Vagina (tissue), 2 donors: ENCODE measurements at regions not wholly inside any gene's neighbourhood (a gene's known extent, or its start where the extent isn't known, plus 50 kb on each side); places are given as distances from the start of the nearest gene placed in this dataset.

Experiments used
- DNase-seq, 2 donors: peaks; one replicate each; pipeline ENCODE4 v3.0.0-alpha.2; 2017; ENCODE audit errors: extremely low spot score in 2 of 2
- H3K27ac ChIP-seq: fragments of 200-600 bp; sonication (generic); one replicate; pipeline ENCODE4 v1.5.1; 2019
- H3K27me3 ChIP-seq: fragments of 200-600 bp; sonication (generic); one replicate; pipeline ENCODE4 v1.5.1; 2019
- H3K36me3 ChIP-seq, 2 donors: fragments of 200-600 bp; sonication (generic); one replicate each; pipeline ENCODE4 v1.5.1; 2017 to 2019
- H3K4me1 ChIP-seq: fragments of 200-600 bp; sonication (generic); one replicate; pipeline ENCODE4 v1.5.1; 2019
- H3K4me3 ChIP-seq, 2 donors: fragments of 200-600 bp; sonication (generic); 1 replicate in 1 of 2; 2 replicates in 1 of 2; pipeline ENCODE4 v1.5.1; 2016 to 2019
- H3K9me3 ChIP-seq: fragments of 200-600 bp; sonication (generic); one replicate; pipeline ENCODE4 v1.5.1; 2019
- CTCF ChIP-seq, 3 experiments: fragments of 450-650 bp in 2 of 3; fragments of 200-600 bp in 1 of 3; sonication (generic) in 1 of 3; IDR thresholded peaks; one replicate each; pipeline ENCODE4 v1.5.1; 2017 to 2019; ENCODE audit warnings: antibody characterized with exemption in 3 of 3, mild to moderate bottlenecking in 2 of 3, moderate library complexity in 2 of 3
- POLR2A ChIP-seq, 2 donors: fragments of 450-650 bp; IDR thresholded peaks; one replicate each; pipeline ENCODE4 v1.6.1; 2017; ENCODE audit warnings: antibody characterized with exemption in 2 of 2, mild to moderate bottlenecking in 2 of 2, moderate library complexity in 2 of 2
- POLR2AphosphoS5 ChIP-seq, 2 donors: sonication (generic); formaldehyde crosslinking; IDR thresholded peaks; one replicate each; pipeline ENCODE4 v1.9.0; 2017; ENCODE audit warnings: antibody characterized with exemption in 2 of 2, mild to moderate bottlenecking in 2 of 2, low read depth in 1 of 2; ENCODE audit not compliant: insufficient read depth in 1 of 2
- intact Hi-C: fragments of 100-400 bp; cut with DNase I; formaldehyde crosslinking; loops from one replicate; pipeline ENCODE4 v1.15.1; 2023

GRCh38 chrX:113975441-113975840, 608.4 kb upstream of the HTR2C start:
- no peaks in the 10 kb centered on the region for H3K27me3 ChIP-seq

GRCh38 chrX:113974881-113975280, 609.0 kb upstream of the HTR2C start:
- Histone ChIP-seq H3K4me3 (no peak overlapping the region), H3K36me3 (no peaks in the 10 kb centered on the region), H3K27me3 (no peaks in the 10 kb centered on the region), H3K9me3 (no peaks in the 10 kb centered on the region), H3K4me1 (no peaks in the 10 kb centered on the region), H3K27ac (no peak overlapping the region)
- DNase-seq = no peak
- intact Hi-C loops = no loop called here
- TF ChIP-seq POLR2AphosphoS5 (IDR thresholded peaks at IDR 0.05; ENCODE audit: insufficient read depth in 1 of 2, low read depth in 1 of 2) (no peak), CTCF (IDR thresholded peaks at IDR 0.05) (no peak), POLR2A (IDR thresholded peaks at IDR 0.05) (no peak)

More at GRCh38 chrX:113975441-113975840, 608.4 kb upstream of the HTR2C start:
- intact Hi-C loops = no loop called here
- H3K4me3 ChIP-seq = no peak overlapping the region
- no peaks in the 10 kb centered on the region for H3K9me3 ChIP-seq
- DNase-seq = no peak
- TF ChIP-seq POLR2AphosphoS5 (IDR thresholded peaks at IDR 0.05; ENCODE audit: insufficient read depth in 1 of 2, low read depth in 1 of 2) (no peak), CTCF (IDR thresholded peaks at IDR 0.05) (no peak), POLR2A (IDR thresholded peaks at IDR 0.05) (no peak)
- H3K27ac ChIP-seq = no peak overlapping the region
- H3K4me1 ChIP-seq = no peaks in the 10 kb centered on the region
- H3K36me3 ChIP-seq = no peaks in the 10 kb centered on the region

DNA sequence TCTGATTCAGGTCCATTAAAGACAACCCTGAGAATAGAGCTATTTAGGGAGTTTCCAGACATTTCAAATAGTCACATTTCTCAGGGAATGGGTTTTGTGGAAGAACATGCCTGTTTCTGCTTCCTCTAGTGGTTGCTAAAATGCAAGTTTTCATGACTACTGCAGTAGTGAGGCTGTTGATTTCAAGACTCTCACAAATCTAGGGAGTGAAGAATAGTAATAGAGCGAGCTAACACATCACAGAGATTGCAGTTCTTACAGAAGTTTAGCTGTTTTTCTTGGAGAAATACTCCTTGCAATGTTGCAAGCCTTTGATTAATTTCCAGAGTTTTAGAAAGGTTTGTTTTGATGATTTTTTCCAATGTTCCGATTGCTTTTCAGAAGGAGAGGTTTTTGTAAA, 610.2 kb upstream of the HTR2C start:
- Histone ChIP-seq H3K4me3 (no peak overlapping the region), H3K27ac (no peak overlapping the region), H3K36me3 (no peaks in the 10 kb centered on the region), H3K9me3 (no peaks in the 10 kb centered on the region), H3K27me3 (no peaks in the 10 kb centered on the region), H3K4me1 (no peaks in the 10 kb centered on the region)
- TF ChIP-seq POLR2AphosphoS5 (IDR thresholded peaks at IDR 0.05; ENCODE audit: insufficient read depth in 1 of 2, low read depth in 1 of 2) = no peak
- TF ChIP-seq POLR2A (IDR thresholded peaks at IDR 0.05) = no peak
- no peak for TF ChIP-seq CTCF (IDR thresholded peaks at IDR 0.05)
- intact Hi-C loops = no loop called here
- DNase-seq = no peak

- intact Hi-C loops = no loop called here
- Histone ChIP-seq H3K4me1 (no peaks in the 10 kb centered on the region), H3K36me3 (no peaks in the 10 kb centered on the region), H3K9me3 (no peaks in the 10 kb centered on the region), H3K4me3 (no peak overlapping the region), H3K27ac (no peak overlapping the region), H3K27me3 (no peaks in the 10 kb centered on the region)
- DNase-seq = no peak
- no peak for TF ChIP-seq POLR2A (IDR thresholded peaks at IDR 0.05)
- TF ChIP-seq CTCF (IDR thresholded peaks at IDR 0.05) = no peak
- no peak for TF ChIP-seq POLR2AphosphoS5 (IDR thresholded peaks at IDR 0.05; ENCODE audit: insufficient read depth in 1 of 2, low read depth in 1 of 2)
These were observed 617.1 kb upstream of the HTR2C start for GRCh38 chrX:113966791-113967190.

GRCh38 chrX:113962343-113962742, 621.5 kb upstream of the HTR2C start:
- intact Hi-C loops = no loop called here

More at GRCh38 chrX:113962343-113962742, 621.5 kb upstream of the HTR2C start:
- no peaks in the 10 kb centered on the region for H3K4me1 ChIP-seq
- H3K9me3 ChIP-seq = no peaks in the 10 kb centered on the region
- H3K36me3 ChIP-seq = no peaks in the 10 kb centered on the region
- no peak overlapping the region for H3K27ac ChIP-seq
- TF ChIP-seq POLR2AphosphoS5 (IDR thresholded peaks at IDR 0.05; ENCODE audit: insufficient read depth in 1 of 2, low read depth in 1 of 2) (no peak), CTCF (IDR thresholded peaks at IDR 0.05) (no peak), POLR2A (IDR thresholded peaks at IDR 0.05) (no peak)
- DNase-seq = no peak
- H3K4me3 ChIP-seq = no peak overlapping the region
- no peaks in the 10 kb centered on the region for H3K27me3 ChIP-seq
